Omental fat pad (tissue), 3 donors: ENCODE measurements at regions not wholly inside any gene's neighbourhood (a gene's known extent, or its start where the extent isn't known, plus 50 kb on each side); places are given as distances from the start of the nearest gene placed in this dataset.

Experiments
- ATAC-seq: fragments of 150-250 bp; one replicate; pipeline ENCODE4 v1.9.1; 2016; ENCODE audit warnings: mild to moderate bottlenecking, moderate library complexity; ENCODE audit not compliant: low FRiP score
- DNase-seq: peaks from one replicate; pipeline ENCODE4 v3.0.0-alpha.2; 2019; ENCODE audit warnings: low spot score
- TF ChIP-seq, protein P1 (sequence below), 3 donors: fragments of 450-650 bp; IDR thresholded peaks; one replicate each; pipeline ENCODE4 v1.5.1; 2016 to 2017; ENCODE audit warnings: antibody characterized with exemption in 3 of 3, mild to moderate bottlenecking in 3 of 3, moderate library complexity in 2 of 3

DNA sequence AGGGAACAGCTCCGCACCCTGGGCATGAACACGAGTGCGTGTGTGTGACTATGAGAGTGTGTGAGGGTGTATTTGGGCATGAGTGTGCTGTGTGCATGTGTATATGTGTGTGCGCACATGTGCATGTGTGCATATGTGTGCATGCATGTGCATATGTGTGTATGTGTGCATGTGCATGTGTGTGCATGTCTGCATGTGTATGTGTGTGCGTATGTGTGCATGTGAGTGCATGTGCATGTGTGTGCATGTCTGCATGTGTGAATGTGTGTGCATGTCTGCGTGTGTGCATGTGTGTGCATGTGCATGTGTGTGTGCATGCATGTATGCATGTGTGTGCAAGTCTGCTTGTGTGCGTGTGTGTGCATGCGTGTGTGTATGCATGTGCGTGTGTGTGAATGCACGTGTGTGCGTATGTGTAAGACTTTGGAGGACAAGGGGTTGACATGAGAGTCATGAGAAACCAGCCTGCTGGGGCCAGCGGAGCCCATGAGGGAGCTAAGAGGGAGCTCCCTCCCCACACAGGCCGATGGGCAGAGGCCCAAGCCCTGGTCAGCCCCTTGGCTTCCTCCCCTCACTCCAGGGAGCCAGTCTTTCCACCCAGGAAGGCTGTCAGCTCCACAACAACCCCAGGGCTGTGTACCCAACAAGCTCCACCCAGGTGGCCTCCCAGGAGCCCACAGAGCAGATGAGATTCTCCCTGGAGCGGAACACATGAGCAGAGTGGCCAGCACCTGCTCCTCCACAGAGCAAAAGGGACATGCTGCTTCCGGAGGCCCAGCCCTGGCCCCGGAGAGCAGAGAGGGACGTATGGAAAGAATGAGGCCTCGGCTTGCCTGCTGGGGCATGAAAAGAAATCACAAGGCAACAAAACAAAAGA, 142.5 kb upstream of the PPP2R2D start:
- ATAC-seq (no peak), DNase-seq (no peak)
- TF ChIP-seq, protein P1, sequence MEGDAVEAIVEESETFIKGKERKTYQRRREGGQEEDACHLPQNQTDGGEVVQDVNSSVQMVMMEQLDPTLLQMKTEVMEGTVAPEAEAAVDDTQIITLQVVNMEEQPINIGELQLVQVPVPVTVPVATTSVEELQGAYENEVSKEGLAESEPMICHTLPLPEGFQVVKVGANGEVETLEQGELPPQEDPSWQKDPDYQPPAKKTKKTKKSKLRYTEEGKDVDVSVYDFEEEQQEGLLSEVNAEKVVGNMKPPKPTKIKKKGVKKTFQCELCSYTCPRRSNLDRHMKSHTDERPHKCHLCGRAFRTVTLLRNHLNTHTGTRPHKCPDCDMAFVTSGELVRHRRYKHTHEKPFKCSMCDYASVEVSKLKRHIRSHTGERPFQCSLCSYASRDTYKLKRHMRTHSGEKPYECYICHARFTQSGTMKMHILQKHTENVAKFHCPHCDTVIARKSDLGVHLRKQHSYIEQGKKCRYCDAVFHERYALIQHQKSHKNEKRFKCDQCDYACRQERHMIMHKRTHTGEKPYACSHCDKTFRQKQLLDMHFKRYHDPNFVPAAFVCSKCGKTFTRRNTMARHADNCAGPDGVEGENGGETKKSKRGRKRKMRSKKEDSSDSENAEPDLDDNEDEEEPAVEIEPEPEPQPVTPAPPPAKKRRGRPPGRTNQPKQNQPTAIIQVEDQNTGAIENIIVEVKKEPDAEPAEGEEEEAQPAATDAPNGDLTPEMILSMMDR (IDR thresholded peaks at IDR 0.05) = no peak

DNA sequence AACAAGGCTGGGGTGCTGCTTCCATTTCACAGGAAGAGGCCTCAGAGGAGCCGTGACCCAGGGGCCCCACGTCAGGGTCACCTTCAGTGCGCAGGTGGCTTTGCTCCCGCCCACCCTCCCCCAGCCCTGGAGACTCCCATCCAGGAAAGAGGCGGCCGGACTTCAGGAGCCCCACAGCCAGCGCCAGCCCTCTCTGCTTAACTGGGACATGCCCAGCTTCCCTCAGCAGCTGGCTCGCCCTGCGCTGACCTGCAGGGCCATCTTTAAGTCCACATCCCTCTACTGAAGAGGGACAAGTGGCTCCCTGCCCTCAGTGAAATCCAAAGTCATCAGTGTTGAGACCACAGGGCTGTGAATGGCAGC, 141.9 kb upstream of the PPP2R2D start:
- TF ChIP-seq, protein P1 (IDR thresholded peaks at IDR 0.05) = no peak
- ATAC-seq = no peak
- no peak for DNase-seq

DNA sequence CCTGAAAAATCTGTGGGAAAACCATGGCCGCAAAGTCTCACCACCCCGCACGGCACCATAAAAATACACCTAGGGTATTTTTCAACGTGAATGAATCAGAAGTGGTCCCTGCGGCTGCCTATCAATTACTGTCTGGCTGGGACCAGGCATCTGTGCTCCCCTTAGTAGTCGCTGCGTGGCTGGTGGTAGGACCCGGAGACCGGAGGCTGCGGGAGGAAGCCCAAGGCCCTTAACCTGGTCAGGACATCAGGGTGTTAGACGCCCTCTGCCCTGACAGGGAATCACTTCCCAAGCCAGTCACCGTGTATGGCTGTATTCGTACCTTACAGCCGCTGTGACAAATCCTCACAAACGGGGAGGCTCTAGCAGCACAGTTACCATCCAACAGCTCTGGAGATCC, 141.5 kb upstream of the PPP2R2D start:
- no peak for DNase-seq
- no peak for ATAC-seq
- TF ChIP-seq, protein P1 (IDR thresholded peaks at IDR 0.05) = no peak

DNA sequence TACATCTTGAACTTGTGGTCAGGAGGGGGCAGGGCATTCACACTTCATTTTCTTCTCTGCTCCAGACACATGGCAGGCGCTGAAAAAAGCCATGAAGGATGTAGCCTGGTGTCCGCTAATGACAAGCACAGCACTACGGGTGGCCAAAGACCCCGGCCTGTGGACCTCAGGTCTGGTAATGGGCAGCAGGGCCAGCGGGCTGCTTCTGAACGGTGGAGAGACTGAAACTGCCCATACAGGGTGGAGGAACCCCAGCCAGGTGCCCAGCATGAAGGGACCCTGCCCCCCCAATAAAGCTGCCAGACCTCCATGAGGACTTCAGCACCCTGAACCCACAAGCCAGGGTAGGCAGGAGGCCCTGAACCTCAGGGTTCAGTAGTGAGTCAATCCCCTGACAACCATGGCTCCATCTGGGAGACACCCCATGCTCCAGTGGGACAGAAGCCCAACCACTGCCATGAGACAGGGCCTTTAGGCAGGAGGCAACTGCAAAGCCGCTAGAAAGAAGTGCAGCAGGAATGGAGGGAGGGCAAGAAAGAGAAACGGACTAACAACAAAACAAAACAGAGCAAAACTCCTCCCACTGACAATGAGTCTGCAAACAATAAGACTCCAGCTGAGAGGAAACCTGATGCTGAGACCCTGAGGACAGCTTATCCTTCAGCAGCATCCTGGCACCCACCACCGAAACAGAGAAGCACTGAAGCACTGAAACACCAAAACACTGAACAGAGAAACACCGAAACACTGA, 140.2 kb upstream of the PPP2R2D start:
- TF ChIP-seq, protein P1 (IDR thresholded peaks at IDR 0.05) = no peak
- DNase-seq = no peak
- ATAC-seq = no peak

DNA sequence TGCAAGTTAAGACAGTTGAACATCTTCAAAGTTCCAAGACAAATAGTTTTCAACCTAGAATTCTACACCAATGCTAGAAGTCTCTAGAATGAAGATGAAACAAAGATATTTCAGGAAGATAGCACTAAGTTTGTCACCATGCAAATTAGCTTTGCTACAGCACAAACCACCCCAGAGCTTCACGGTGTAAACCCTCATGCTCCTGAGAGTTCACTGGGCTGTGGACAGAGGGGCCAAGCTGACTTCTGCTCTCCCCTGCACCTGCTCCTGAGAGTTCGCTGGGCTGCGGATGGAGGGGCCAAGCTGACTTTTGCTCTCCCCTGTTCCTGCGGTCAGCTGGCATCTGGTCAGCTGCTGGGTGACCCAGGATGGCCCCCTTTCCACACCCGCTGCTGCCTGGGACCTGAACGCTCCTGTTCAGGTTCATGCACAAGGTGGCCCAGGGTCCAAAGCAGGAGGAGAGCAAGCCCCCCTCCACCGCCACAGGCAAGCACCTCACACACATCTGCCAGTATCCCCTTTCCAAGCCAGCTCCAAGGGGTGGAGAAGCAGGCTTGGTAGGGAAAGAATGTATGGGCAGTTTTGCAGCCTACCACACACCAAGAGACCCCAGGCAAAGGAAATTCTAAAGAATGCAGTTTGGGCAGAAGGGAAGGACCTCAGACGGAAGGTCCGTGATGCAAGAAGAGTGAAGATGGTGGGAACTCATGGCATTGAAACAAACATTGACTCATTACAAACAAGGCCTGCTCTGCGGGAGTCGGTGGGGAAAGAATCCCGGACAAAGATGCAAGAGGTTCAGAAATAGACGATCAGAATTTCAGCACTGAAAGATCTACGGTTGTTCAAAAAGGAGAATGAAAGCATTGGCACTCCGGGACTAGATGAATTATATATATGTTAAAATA, 137.8 kb upstream of the PPP2R2D start:
- DNase-seq (no peak), ATAC-seq (no peak)
- TF ChIP-seq, protein P1 (IDR thresholded peaks at IDR 0.05) = no peak

DNA sequence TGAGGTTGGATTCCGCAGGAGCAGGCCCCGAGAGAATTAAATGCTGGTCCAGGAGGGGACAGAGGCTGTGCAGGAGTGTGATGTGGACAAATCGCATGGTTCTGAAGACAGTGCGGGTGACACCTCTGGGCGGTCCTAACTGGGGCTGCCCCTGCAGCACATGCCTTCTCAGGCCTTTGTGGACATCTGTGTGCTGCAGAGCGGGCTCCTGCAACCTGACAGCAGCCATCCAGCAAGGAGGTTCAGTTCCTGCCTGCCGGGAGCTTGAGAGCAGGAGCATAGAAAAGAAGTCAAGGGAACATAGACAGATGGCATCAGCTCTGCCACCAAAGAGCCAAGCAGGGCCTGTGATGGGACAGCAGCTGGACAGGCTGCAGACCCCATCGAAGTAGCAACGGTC, 135.9 kb upstream of the PPP2R2D start:
- TF ChIP-seq, protein P1 (IDR thresholded peaks at IDR 0.05) = no peak
- no peak for DNase-seq
- no peak for ATAC-seq
